A172 (cell line): ENCODE measurements at regions not wholly inside any gene's neighbourhood (a gene's known extent, or its start where the extent isn't known, plus 50 kb on each side); places are given as distances from the start of the nearest gene placed in this dataset.

ENCODE experiments used
- DNase-seq: peaks from one replicate; pipeline ENCODE4 v3.0.0-alpha.2; 2015; ENCODE audit warnings: low spot score

DNA sequence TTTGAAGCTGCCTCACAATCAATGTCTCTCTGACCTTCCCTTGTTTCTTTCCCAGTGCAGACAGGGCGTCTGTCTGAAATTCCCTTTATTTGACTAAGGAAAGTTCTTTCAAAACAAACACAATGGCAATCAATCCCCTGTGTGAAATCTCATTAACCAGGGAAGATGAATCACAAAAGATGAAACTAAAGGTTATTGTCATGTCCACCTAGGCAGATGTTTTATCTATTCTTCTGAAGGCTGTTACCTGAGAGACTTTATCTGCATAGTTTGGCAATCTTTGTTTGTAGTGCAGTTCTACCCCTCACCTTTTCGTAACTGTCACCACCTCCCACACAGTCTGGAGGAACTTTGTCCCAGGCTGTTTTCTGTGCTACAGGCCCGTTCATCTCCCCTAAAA lies 217.5 kb upstream of the RIOK2 start:
- no peak for DNase-seq

DNA sequence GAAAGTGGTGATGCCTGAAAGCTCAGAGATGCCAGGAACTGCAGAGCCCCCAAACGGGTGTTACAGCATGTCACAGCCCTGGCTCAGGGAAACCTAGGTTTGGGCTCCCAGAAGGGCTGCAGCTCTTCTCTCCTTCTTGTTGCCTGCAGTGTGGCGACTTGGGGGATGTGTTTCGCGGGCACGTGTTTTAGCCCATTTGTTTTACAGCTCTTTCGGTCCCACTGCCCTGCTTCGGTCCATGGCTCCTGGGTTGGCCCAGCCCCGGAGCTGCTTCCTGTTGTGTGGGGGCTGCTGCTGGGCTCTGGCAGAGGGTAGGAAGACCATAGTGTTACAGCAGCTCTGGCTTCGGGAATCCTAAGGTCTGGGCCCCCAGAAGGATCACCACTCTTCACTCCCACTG lies 222.9 kb upstream of the RIOK2 start:
- DNase-seq: no peak

DNA sequence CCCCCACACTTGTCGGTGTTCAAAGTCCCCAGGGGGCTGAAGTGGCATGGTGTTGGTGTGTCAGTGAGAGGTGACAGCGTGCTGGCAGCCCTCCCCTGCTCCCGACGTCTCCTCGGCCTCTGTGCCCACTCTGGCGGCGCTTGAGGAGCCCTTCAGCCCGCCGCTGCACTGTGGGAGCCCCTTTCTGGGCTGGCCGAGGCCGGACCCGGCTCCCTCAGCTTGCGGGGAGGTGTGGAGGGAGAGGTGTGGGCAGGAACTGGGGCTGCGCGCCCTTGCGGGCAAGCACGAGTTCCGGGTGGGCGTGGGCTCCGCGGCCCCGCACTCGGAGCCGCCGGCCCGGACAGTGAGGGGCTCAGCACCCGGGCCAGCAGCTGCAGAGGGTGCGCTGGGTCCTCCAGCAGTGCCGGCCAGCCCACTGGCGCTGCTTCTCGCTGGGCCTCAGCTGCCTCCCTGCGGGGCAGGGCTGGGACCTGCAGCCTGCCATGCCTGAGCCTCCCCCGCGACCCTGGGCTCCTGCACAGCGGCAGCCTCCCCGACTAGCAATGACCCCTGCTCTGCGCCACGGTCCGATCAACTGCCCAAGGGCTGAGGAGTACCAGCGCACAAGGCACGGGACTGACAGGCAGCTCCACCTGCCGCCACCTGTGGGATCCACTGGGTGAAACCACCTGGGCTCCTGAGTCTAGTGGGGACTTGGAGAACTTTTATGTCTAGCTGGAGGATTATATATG lies 224.1 kb upstream of the RIOK2 start:
- no peak for DNase-seq

DNA sequence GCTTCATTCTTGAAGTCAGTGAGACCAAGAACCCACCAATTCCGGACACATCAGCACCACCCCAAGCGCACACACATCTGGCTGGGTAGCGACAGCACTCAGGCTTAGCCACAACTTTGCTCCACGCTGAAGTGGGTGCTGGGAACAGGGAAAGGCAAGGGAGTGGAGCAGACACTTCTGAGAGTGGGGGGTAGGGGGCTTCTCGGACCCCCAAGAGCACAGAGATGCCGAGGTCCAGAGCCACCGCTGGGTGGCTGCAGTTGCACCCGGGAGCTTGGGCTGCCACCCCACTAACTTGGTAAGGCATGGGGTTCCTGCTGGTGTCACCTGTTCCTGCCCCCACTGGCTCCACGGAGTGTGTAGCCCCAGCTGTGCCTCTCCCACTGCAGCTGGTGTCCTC lies 225.3 kb upstream of the RIOK2 start:
- no peak for DNase-seq

DNA sequence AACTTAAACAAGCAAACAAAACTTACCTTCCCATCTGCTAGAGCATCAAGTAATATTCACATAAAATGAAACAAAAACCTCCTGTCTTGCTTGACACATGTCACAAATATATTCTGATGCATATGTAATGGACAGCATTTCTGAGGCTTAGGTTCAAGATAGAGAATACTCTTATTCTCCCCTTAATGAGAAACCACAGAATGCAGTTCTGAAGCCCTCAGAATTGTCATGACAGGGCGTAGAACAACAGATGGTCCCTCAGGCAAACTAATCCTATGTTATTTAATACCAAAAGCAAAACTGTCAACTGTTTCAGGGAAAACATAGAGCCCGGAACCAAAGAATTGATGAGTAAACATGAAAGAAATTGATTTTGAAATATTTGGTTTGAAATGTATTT lies 229.9 kb upstream of the RIOK2 start:
- no peak for DNase-seq

DNA sequence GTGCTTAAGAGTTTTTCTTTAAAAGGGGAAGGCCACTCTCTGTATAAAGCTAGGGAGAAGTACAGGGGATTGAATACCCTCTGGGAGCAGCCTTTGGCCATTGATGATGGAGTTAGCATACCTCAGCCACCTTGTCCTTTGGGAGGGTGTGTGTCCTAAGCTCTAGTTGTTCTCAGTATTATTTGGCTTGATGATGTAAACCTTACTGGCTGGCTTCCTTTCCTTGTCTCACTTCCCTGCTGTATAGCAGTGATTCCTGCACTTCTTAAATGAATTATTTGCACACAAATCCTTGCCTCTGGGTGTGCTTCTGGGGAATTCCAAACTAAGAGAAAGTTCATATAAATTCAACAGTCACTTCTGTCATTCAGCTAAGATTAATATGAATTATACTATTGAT lies 234.9 kb upstream of the RIOK2 start:
- no peak for DNase-seq

DNA sequence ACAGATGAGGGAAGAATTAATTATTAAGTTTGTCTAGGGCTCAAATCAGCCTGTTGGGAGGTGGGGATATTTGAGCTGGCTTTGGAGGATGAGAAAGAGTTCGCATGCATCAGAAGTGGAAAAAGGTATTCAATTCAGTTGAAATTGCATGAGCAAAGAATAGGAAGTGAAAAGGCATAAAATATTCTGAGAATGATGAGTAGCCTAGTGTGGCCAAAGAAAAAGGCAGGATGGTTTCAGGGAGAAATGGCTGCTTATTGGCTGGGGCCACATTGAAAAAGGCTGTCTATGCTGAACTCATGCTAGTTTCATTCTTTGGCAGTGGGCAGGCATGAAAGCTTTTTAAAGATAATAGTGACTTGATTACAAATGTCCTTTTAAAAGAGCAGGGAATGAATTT lies 235.4 kb upstream of the RIOK2 start:
- no peak for DNase-seq

DNA sequence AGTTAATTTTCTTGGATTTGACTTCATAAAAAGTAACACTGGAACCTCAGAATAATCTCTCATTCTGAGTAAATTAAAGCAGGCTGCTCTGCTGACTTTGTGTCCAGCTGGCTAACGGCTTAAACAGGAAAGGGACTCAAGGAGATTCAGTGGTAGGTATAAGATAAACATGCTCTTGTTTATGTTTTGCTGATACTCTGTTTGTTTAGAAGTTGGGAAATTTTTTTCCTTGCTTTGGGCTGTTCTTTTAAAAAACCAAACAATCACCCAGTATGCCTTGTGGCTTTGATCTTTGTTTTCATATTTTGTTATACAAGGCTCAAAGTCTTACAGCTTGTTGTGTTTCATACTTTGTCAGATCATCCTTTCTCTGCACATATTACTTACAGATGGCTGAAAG lies 237.6 kb upstream of the RIOK2 start:
- DNase-seq: no peak

DNA sequence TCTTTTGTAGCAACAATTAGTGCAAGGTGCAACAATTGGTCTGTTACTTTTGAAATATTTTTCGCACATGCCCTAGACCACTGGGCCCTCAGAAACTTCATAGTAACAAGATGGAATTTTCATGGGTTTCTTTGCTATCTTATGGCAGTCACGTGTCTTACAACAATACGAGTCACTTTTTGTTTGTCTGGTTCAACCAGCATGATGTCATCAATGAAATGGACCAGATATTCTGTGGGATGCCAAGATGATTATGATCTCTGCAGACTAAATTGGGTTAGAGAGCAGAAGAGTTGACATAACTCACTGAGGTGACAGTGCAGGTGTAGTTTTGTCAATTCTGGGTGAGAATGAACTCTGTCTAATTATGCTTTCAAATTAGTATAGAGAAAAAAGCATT lies 239.6 kb upstream of the RIOK2 start:
- no peak for DNase-seq

DNA sequence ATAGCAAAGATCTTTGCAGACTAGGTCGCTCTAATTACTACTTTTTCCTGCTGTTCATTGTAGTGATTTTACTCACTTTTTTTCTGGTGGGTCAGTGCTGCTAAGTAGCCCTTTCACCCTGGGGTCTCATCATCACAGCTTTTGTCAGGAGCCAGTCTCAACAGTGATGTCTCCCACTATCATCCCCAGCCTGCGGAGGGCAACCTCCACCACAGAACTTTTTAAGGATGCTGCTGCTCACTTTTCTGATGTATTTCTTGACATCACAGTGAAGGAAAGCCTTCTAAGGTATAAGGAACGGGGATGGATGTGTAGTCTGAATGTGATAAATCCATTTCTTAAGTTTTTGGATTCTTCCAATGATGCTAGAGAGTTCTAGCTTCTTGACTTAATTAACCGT lies 242.5 kb upstream of the RIOK2 start:
- no peak for DNase-seq

DNA sequence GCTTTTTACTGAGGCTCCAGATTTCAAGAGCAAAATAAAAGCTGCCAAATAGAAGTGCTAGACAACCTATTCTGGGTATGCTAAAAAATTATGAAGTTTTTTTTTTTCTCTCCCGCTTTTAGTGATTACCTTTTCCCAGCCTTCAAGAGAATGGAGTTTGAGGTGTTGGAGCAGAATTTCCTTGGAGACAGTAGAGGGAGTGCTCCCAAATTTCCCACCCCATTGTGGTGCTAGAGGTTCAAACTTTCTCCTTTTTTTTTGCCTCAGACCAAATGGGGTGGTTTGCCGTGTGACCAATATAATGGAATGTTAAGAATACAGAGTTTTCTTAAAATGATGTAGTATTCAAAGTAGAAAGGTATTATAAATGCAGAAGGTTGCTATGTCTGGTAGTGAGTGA lies 244.2 kb upstream of the RIOK2 start:
- no peak for DNase-seq

DNA sequence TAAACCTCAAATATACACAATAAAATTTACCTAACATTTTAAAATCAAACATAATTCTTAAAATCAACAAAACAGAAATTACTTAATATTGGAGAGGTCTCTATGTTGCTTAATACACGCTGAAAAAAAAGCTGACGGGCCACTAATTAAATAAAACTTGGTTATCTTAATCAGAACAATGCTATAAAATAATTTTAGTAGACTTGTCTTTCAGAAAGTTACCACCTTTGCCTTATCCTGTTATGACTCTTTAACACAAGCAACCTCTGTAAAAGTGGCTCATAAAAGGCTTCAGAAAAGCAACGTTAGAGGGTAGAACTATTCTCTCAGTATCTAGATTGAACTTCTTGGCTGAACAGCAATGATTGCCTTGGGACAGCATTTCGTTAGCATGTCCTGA lies 251.0 kb upstream of the RIOK2 start:
- no peak for DNase-seq

DNA sequence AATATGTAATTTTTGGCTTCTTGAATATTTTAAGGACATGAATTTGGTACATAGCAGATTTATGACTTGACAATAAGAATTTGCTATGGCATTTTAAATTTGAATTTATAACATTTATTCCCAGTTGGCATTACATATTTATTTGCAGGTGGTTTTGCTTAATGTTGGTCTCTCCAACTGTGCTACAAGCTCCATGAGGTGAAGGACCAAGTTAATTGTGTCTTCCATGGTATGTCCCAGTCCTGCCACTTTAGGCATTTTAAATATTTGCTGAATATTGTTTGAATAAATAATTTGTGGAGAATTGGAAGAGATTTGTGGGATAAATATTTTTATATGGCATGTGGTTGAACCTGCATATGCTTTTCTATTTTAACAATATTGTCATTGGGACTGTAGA lies 253.4 kb upstream of the RIOK2 start:
- DNase-seq: no peak

DNA sequence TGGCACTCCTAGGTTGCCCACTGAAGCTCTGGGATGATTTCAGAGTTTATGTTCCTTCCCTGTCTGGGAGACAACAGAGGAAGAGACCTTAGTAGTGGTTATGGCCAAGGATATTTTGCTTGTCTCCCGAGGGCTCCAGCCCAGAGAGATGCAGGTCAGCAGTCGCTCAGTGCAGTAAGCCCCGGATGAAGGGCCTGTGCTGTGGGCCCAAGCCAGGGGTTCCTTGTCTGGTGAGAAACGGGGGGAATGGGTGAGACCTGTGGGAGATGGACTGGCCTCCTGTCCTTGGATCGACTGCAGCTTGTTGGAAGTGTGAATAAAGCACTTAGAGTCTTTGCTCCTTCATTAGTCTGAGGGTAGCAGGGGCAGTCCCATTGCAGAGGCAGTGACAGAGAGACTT lies 260.7 kb upstream of the RIOK2 start:
- DNase-seq: no peak

DNA sequence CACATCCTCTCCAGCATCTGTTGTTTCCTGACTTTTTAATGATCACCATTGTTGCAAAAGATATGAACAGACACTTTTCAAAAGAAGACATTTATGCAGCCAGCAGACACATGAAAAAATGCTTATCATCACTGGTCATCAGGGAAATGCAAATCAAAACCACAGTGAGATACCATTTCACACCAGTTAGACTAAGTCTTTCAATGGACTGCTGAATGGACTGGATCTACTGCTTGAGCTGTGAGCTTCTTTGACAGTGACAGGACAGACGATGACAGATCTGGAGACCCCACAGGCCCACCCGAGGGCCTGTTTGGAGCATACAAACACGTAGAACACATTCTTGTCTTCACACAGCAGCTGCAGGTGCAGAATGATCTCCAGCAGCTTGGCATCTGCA lies 266.1 kb upstream of the RIOK2 start:
- no peak for DNase-seq

DNA sequence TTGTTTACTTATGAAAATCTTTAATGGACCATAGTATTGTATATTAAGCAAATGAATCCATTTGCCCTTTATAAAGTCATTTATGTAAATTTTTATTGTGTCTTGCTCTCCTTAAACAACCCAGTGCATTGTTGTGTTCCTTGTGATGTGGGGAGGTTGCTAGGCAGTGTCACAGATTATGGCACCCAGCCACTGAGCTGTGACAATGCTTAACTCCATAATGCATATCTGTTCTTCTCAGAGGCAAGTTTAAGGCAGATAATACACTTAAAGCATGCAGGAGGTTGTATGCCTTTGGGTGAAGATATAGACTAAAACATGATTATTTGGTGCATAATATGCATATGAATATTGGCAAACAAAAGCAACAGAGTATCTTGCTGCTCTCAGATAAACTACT lies 269.6 kb upstream of the RIOK2 start:
- DNase-seq: no peak

DNA sequence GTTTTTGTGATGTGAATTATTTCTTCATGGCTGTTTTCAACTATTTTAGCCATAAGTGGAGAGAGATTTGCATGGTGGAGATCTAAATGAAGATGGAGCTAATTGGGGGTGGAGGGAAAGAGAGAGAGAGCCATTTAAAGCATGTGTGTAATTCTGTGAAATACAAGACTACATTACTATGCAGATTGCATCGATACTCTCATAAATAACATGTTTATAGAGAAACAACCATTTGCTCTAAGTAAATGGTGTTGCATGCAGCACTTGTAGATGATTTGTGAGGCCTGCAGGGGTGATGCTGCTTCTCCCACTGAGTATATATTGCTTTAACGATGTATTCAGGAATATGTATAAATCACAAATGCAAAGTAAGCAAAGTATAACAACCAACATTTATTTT lies 270.2 kb upstream of the RIOK2 start:
- no peak for DNase-seq

DNA sequence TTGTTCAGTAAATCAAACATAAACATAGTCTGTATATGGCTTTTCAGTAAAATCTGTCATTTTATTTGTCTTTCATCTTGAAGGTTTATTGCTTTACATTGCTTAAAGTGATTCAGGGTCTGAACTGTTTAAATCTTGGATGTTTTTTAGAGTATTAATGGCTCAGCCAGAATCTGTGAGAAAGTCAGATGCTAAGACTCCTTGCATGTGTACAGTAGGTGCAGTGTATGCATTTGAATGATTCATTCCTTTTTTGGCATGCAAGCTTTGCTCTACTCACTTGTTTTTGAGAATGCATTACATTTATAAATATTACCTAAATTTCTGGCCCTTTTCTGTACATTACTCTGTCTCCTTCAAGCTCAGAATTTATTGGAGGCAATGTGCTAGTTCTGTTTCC lies 271.0 kb upstream of the RIOK2 start:
- DNase-seq: no peak

DNA sequence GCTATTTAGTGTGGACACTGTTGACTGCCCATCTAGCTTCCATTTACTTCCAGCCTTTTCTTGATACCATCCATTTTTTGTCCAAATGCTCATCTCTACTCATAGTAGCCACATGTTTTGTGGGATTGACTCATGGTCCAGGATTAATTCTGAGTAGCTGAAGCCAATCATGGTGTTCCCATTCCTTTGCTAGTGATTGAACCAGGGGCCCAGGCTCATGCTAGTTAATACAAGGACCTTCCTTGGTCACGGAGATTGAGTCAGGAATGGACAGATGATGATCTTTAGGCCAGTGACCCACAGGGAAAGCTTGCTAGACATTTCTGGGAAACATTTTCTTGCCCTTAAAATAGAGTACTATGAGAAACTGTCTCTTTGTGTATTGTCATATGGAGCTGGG lies 272.9 kb upstream of the RIOK2 start:
- DNase-seq: no peak

DNA sequence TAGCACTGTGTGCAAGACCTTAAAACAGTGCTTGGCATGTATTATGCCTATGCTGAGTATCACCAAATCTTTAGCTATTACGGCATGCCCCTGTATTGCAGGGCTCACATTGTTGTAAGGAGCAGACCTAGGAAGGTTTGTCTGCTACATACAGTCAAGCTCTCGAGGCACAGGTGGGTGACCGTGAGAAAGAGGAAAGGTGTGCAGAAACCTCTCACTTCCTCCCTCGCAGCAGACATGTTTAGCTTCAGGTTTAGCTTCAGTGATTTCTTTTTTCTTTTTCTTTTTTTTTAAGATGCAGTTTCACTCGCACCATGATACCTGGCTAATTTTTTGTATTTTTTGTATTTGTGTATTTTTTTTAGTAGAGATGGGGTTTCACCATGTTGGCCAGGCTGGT lies 275.8 kb upstream of the RIOK2 start:
- no peak for DNase-seq

DNA sequence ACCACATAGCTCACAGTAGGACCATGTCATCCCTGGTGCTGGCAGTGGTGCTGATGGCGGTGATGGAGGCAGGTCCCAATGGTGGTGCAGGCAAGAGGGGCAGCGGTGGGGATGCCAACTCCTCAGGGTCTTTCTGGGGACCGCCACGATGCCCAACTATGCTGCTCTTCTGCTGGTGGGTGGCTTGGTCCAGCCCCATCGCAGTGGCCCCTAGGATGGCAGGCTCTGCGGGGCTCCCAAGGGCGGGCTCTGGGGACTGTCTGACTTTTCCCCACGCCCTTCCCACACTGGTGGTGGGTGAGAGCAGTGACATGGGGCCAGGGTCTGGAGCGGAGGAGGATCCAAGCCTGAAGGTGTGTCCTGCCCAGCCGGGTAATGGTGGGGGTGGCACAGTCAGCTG lies 288.9 kb upstream of the RIOK2 start:
- DNase-seq: no peak

DNA sequence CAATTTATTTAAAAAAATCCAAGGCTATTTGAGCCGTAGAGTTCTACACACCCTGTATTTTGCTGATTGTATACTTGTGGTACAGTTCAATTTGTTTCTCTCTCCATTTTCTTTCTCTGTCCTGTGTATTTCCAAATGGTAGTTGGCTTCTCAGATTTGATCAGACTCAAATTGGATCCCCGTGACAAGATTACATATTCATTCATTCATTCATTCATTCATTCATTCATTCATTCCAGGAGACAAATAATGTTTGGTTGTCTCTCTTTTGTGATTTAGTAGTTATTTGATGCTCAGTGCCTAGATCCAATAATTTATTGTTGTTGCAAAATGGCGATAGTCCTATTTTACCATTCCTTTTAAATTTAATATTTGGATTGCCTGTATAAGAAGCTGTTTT lies 292.8 kb upstream of the RIOK2 start:
- DNase-seq: no peak

DNA sequence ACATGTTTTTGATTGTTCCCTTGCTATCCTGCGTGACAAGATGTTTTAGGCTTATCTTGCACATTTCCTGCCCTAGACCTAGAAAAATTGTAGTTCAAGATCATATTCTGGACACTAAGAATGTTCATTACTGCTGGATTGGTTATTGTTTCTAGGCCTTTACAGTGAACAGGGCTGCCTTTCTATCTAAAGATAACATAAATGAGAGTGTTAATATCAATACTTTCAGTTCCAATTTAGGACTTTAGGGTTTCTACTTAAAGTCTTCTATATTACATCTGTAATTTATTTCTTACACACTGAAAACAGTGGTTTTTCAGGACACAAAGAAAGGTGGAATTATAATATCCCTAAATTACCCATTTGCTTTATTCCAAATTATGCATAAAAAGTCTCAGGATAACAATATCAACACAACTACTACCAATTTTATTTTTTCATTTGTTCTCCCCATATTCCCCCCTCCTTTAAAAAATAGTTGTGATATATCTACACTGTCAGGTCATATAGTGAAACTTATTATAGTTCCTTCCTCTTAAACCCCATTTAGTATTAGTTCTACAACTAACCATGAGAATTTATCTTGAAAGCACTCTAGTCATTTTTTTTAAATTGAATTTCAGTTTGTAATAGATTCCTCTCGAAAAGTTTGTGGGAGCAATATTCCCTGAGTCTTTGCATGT lies 293.9 kb upstream of the RIOK2 start:
- DNase-seq: no peak

DNA sequence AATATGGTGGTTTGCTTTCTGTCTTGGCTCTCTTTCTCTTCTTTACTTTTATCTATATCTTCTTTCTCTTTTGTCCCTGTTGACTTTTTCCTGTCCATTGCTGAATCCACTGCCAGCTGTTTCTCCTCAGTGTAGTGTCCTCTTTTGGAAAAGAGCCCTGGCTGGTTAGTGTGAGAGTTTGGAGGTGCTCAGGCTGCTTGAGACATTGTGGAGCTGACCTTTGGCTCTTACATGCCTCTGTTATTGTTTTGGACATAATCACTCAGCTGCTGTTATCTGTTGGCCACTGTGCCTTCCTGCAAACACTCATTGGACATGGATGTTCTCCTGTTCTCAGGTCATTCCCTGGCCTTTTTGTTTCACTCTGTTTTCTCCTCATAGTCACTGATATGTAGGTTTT lies 295.4 kb upstream of the RIOK2 start:
- no peak for DNase-seq
